Subcutaneous abdominal adipose tissue (tissue), 5 donors: ENCODE measurements at regions not wholly inside any gene's neighbourhood (a gene's known extent, or its start where the extent isn't known, plus 50 kb on each side); places are given as distances from the start of the nearest gene placed in this dataset.
"Not testable (repeated sequence)": the region's sequence is repeated elsewhere in the genome, so short reads cannot be mapped to it uniquely, and the experiment has no call there.

Experiments used
- H3K27ac ChIP-seq: one replicate; pipeline ENCODE4 v1.7.0; 2013; ENCODE audit warnings: low read depth, mild to moderate bottlenecking, inconsistent platforms, low read length, moderate library complexity
- H3K27me3 ChIP-seq, 5 donors: one replicate each; pipeline ENCODE4 v1.7.0; 2013; ENCODE audit warnings: low read length in 5 of 5, inconsistent platforms in 1 of 5; ENCODE audit not compliant: control insufficient read depth in 5 of 5, insufficient read depth in 4 of 5
- H3K36me3 ChIP-seq, 5 donors: one replicate each; pipeline ENCODE4 v1.7.0; 2013; ENCODE audit warnings: low read length in 5 of 5; ENCODE audit not compliant: control insufficient read depth in 5 of 5, insufficient read depth in 5 of 5
- H3K4me1 ChIP-seq, 5 donors: one replicate each; pipeline ENCODE4 v1.7.0; 2013; ENCODE audit warnings: low read length in 5 of 5, mild to moderate bottlenecking in 3 of 5, moderate library complexity in 1 of 5; ENCODE audit not compliant: control insufficient read depth in 5 of 5, insufficient read depth in 5 of 5
- H3K4me3 ChIP-seq, 5 donors: one replicate each; pipeline ENCODE4 v1.7.0; 2013; ENCODE audit warnings: low read length in 5 of 5, low read depth in 1 of 5
- H3K9ac ChIP-seq, 5 donors: one replicate each; pipeline ENCODE4 v1.7.0; 2013; ENCODE audit warnings: low read length in 5 of 5, mild to moderate bottlenecking in 4 of 5, moderate library complexity in 3 of 5
- H3K9me3 ChIP-seq, 5 donors: one replicate each; pipeline ENCODE4 v1.7.0; 2013; ENCODE audit warnings: low read length in 5 of 5; ENCODE audit not compliant: control insufficient read depth in 5 of 5
- donor health status: healthy.
- donor health status: healthy.
- donor health status: healthy.
- donor health status: healthy.
- donor health status: healthy.

- Histone ChIP-seq H3K36me3 (no peaks in the 10 kb centered on the region), H3K4me3 (no peak overlapping the region), H3K9ac (no peak overlapping the region), H3K27me3 (no peaks in the 10 kb centered on the region), H3K9me3 (no peaks in the 10 kb centered on the region), H3K4me1 (no peaks in the 10 kb centered on the region), H3K27ac (no peak overlapping the region)
Measured at GRCh38 chr2:7557376-7557775, 640.2 kb downstream of the RNF144A start.

- H3K36me3 ChIP-seq: no peaks in the 10 kb centered on the region
- no peak overlapping the region for H3K27ac ChIP-seq
- no peaks in the 10 kb centered on the region for H3K4me1 ChIP-seq
- no peaks in the 10 kb centered on the region for H3K27me3 ChIP-seq
- no peak overlapping the region for H3K9ac ChIP-seq
- H3K4me3 ChIP-seq: no peak overlapping the region
- no peaks in the 10 kb centered on the region for H3K9me3 ChIP-seq
Measured at GRCh38 chr2:7559791-7560190, 642.6 kb downstream of the RNF144A start.

- Histone ChIP-seq H3K27me3 (no peaks in the 10 kb centered on the region), H3K4me1 (no peaks in the 10 kb centered on the region), H3K9ac (no peak overlapping the region), H3K9me3 (no peaks in the 10 kb centered on the region), H3K4me3 (no peak overlapping the region), H3K36me3 (no peaks in the 10 kb centered on the region), H3K27ac (no peak overlapping the region)
Measured at GRCh38 chr2:7566382-7566881, 649.2 kb downstream of the RNF144A start.

- not testable (repeated sequence) for H3K27ac ChIP-seq, H3K27me3 ChIP-seq, H3K9me3 ChIP-seq, H3K4me3 ChIP-seq, H3K9ac ChIP-seq, H3K36me3 ChIP-seq, H3K4me1 ChIP-seq
Measured at GRCh38 chr2:7567116-7567515, 649.9 kb downstream of the RNF144A start.

- Histone ChIP-seq H3K9me3 (no peaks in the 10 kb centered on the region), H3K36me3 (no peaks in the 10 kb centered on the region), H3K9ac (no peak overlapping the region), H3K4me1 (no peaks in the 10 kb centered on the region), H3K4me3 (no peak overlapping the region), H3K27ac (no peak overlapping the region), H3K27me3 (no peaks in the 10 kb centered on the region)
Measured at GRCh38 chr2:7567646-7568045, 650.4 kb downstream of the RNF144A start.

- H3K27ac ChIP-seq: no peak overlapping the region
- no peaks in the 10 kb centered on the region for H3K36me3 ChIP-seq
- H3K4me1 ChIP-seq: no peaks in the 10 kb centered on the region
- H3K4me3 ChIP-seq: no peak overlapping the region
- H3K9me3 ChIP-seq: no peaks in the 10 kb centered on the region
- H3K9ac ChIP-seq: no peak overlapping the region
- H3K27me3 ChIP-seq: no peaks in the 10 kb centered on the region
Measured at GRCh38 chr2:7570247-7570646, 653.0 kb downstream of the RNF144A start.

GRCh38 chr2:7571701-7572100, 654.5 kb downstream of the RNF144A start:
- Histone ChIP-seq H3K9me3 (no peaks in the 10 kb centered on the region), H3K4me1 (no peaks in the 10 kb centered on the region), H3K27ac (no peak overlapping the region), H3K27me3 (no peaks in the 10 kb centered on the region), H3K4me3 (no peak overlapping the region), H3K36me3 (no peaks in the 10 kb centered on the region), H3K9ac (no peak overlapping the region)

GRCh38 chr2:7572450-7572849, 655.2 kb downstream of the RNF144A start:
- Histone ChIP-seq H3K27me3 (no peaks in the 10 kb centered on the region), H3K9ac (no peak overlapping the region), H3K27ac (no peak overlapping the region), H3K4me3 (no peak overlapping the region), H3K4me1 (no peaks in the 10 kb centered on the region), H3K9me3 (peaks cover 0 to 2% (median 2%) of the 10 kb centered on the region in 5 donors), H3K36me3 (no peaks in the 10 kb centered on the region)

GRCh38 chr2:7573166-7573825, 656.1 kb downstream of the RNF144A start:
- Histone ChIP-seq H3K27ac (no peak overlapping the region), H3K4me1 (no peaks in the 10 kb centered on the region), H3K4me3 (no peak overlapping the region), H3K36me3 (no peaks in the 10 kb centered on the region), H3K9ac (no peak overlapping the region), H3K9me3 (peaks cover 0 to 10% (median 8%) of the 10 kb centered on the region in 5 donors), H3K27me3 (no peaks in the 10 kb centered on the region)

- Histone ChIP-seq H3K36me3 (no peaks in the 10 kb centered on the region), H3K4me3 (no peak overlapping the region), H3K9ac (no peak overlapping the region), H3K4me1 (no peaks in the 10 kb centered on the region), H3K9me3 (peaks cover 0 to 10% (median 8%) of the 10 kb centered on the region in 5 donors), H3K27ac (no peak overlapping the region), H3K27me3 (no peaks in the 10 kb centered on the region)
Measured at GRCh38 chr2:7574385-7574784, 657.2 kb downstream of the RNF144A start.
